Activated CD8-positive, alpha-beta memory T cell treated with anti-CD3 and anti-CD28 coated beads for 36 hours (primary cell): ENCODE measurements at regions not wholly inside any gene's neighbourhood (a gene's known extent, or its start where the extent isn't known, plus 50 kb on each side); places are given as distances from the start of the nearest gene placed in this dataset.
"Not testable (repeated sequence)": the region's sequence is repeated elsewhere in the genome, so short reads cannot be mapped to it uniquely, and the experiment has no call there.

ENCODE experiments used
- CTCF ChIA-PET: fragments of 350-600 bp; sonication (Branson Sonifier 250); formaldehyde crosslinking; loops from one replicate; lab custom pipeline; 2021; ENCODE audit warnings: antibody characterized with exemption; lab: Charles Lee
- POLR2A ChIA-PET: fragments of 350-600 bp; sonication (Branson Sonifier 250); formaldehyde crosslinking; loops from one replicate; lab custom pipeline; 2021; ENCODE audit warnings: antibody characterized with exemption; lab: Charles Lee

GRCh38 chr11:109480251-109480650 is 58.3 kb downstream of the C11orf87 start:
- ChIA-PET CTCF (no interaction called here), POLR2A (no interaction called here)

DNA sequence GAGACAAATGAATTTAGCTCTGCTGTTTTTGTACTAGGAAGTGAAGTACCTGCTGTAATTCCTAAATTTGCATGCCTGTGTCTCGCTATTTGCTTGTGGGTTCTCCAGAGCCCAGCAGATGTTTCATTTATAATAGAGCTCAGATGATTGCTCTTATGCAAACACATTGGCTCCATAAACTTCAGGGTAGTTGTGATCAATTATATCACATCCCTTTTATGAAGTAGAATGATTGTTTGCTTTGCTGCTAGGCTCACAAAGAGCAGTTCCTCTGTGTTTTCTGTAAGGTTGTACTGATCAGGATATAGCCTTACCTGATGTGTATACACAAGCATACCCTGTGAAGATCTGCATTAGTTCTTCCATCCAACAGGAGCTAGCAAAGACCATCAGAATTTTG is 64.1 kb downstream of the C11orf87 start:
- ChIA-PET CTCF (no interaction called here), POLR2A (no interaction called here)

DNA sequence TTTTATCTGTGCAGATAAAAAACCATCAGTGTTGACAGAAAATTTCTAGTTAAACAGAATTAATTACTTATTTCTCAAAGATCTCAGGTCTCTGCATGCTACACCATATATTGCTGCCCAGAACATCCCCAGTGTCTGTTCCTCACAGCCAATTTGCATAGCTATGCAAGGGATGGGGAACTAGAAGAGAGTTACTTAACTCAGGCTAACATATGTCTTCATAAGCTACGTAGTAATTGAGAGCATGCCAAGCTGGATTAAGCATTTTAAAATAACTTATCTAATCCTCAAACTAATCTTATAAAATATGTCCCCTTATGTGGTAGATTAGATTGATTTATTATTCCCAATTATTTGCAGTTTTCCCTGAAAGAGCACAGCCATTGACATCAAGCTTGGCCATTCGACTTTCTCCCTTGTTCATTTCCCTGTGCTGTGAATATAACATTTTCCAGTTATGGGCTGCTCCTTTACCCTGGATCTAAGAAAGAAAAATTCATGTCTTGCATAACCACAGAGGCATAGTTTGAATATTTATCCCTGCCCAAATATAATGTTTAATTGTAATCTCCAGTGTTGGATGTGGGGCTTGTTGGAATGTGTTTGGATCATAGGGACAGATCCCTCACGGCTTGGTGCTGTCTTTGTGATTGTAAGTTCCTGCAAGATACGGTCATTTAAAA is 69.1 kb downstream of the C11orf87 start:
- CTCF ChIA-PET, result no interaction called here
- POLR2A ChIA-PET, result no interaction called here

GRCh38 chr11:109506115-109506514 is 84.1 kb downstream of the C11orf87 start:
- POLR2A ChIA-PET, result no interaction called here
- CTCF ChIA-PET, result no interaction called here

- CTCF ChIA-PET, result no interaction called here
Measured at GRCh38 chr11:109507331-109507730, 85.3 kb downstream of the C11orf87 start.

GRCh38 chr11:109507836-109508561 is 86.0 kb downstream of the C11orf87 start:
- ChIA-PET CTCF (no interaction called here), POLR2A (no interaction called here)

More at GRCh38 chr11:109507331-109507730, 85.3 kb downstream of the C11orf87 start:
- POLR2A ChIA-PET, result no interaction called here

- ChIA-PET CTCF (no interaction called here), POLR2A (no interaction called here)
Measured at GRCh38 chr11:109508943-109509342, 87.0 kb downstream of the C11orf87 start.

DNA sequence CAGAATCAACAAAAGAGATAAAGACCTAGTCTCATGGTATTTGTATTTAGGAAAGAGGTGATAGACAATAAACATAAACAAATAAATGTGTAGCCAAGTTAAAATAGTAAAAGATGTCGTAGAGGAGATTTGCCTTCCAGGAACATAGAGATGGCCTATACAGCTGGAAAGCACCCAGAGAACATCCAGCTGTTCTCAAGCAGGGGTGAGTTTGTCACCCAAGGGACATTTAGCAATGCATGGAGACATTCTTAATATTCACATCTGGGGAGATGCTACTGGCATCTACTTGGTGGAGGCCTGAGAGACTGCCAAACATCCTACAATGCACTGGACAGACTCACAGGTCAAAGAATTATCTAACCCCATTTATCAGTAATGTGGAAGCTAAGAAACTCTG is 88.3 kb downstream of the C11orf87 start:
- POLR2A ChIA-PET, result no interaction called here
- CTCF ChIA-PET, result no interaction called here

DNA sequence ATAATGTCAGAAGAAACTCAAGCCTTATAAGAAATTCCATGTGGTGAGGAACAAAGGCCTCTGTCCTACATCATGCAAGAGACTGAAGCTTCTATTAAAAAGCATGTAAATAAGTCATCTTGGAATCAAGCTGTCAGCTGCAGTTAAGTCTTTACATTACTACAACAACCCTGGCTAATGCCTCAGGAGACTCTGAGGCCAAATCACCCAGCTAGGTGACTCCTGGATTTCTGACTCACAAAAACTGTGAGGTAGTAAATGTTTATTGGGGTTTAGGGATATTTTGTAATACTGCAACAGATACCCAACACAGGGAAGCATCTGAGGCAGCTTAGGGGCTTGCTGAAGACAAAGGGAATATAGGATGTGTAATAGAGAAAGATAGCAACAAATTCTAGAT is 89.6 kb downstream of the C11orf87 start:
- POLR2A ChIA-PET, result no interaction called here
- CTCF ChIA-PET, result no interaction called here

DNA sequence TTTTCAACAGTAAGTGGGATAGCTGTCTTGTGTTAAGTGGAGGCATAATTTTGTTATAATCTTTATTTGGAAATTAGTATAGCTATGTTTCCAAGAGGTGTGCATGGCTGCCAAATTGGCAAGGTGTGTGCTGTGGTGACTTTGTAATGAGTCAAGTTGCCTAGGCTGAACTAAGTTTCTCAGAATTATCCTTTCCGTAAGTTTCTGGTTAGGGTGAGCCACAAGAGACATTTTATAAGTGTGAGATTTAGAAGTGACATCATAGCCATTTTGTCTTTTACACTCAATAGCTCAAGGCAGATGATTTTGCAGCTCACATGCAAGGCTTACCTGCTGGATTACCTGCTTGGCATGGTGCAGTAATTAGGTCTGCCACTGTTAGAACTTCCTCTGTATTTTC is 90.3 kb downstream of the C11orf87 start:
- CTCF ChIA-PET, result no interaction called here

DNA sequence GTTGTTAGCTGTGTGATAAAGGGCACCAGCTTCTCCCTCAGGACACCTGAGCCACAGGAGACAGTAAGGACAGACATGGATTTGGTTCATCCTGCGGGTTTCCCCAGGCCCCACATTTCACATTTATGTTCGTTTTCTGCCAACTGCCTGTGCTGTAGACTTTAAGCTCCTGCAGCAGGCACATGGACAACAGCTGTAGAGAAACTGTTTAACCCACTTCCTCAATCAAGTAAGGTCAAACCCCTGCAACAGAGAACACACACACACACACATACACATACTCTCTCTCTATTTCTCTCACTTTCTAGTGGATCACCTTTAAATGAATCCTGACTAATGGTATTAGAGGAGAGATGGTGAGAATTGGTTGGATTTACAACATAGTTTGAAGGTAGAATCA is 90.7 kb downstream of the C11orf87 start:
- ChIA-PET CTCF (no interaction called here), POLR2A (no interaction called here)

More for the DNA sequence above, 90.3 kb downstream of the C11orf87 start:
- POLR2A ChIA-PET, result no interaction called here

- ChIA-PET CTCF (no interaction called here), POLR2A (no interaction called here)
Measured at GRCh38 chr11:109514313-109515018, 92.5 kb downstream of the C11orf87 start.

- CTCF ChIA-PET, result no interaction called here
- POLR2A ChIA-PET, result no interaction called here
Measured at GRCh38 chr11:109519253-109519652, 97.3 kb downstream of the C11orf87 start.

DNA sequence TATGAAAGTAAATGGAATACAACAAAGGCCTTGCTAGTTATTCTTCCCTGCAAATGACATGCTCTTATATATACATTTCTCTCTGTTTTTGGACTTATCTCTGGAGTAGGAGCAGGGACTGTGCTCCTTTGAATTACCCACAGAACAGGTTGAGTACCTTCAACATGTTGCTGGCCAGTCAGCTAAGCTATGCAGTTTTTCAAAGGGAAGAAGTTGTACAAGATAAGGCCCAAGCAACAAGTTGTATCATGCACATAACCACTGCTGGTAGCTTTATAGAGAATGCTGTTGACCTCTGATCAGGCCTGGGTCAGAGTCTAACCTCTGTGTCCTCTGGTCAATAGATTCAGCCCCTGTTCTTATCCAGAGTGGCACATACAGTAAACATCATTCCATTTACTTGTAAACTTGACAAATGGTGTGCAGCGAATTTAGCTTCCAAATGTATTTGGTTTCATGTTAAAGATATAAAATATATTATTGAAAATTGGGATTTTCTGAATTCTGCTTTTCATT is 99.6 kb downstream of the C11orf87 start:
- ChIA-PET CTCF (no interaction called here), POLR2A (no interaction called here)

DNA sequence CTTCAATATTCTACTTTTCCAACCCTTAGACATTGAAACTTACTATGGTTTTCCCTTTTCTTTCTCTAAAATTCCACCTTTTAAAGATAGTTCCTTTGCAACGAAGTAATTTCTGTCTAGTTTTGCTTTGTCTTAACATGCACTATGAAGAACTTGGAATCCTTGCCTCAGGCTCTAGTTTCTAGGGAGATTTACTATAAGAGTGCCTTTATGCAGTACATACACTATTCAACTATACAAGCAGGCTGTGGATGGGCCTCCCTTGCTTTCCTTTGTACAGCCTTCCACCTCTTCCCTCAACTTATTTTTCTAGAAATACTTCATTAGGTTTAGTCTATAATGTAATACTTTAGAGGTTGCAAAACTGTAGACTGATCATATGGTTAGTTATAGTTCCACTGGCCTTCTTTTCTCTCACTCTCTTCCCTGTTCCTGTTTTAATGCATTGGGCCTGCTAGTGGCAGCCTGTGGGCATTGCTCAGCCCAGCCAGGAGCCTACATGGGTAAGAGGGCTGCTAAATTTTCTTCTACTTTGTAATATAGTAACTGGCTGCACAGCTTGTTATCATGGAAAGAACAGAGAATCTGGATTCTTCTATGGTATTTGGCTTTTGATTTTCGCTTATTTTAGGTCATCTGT is 100.2 kb downstream of the C11orf87 start:
- CTCF ChIA-PET, result no interaction called here
- POLR2A ChIA-PET, result no interaction called here

DNA sequence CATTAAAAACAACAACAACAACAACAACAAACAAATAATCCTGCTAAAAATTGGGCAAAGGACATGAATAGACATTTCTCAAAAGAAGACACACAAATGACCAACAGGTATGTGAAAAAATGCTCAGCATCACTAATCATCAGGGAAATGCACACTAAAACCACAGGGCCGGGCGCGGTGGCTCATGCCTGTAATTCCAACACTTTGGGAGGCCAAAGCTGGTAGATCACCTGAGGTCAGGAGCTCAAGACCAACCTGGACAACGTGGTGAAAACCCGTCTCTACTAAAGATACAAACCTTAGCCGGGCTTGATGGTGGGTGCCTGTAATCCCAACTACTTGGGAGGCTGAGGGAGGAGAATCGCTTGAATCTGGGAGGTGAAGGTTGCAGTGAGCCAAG is 103.6 kb downstream of the C11orf87 start:
- POLR2A ChIA-PET, CTCF ChIA-PET: not testable (repeated sequence)

- CTCF ChIA-PET, result no interaction called here
- POLR2A ChIA-PET, result no interaction called here
Measured at GRCh38 chr11:109526061-109526460, 104.1 kb downstream of the C11orf87 start.

- POLR2A ChIA-PET, result no interaction called here
- CTCF ChIA-PET, result no interaction called here
Measured at GRCh38 chr11:109526931-109527330, 104.9 kb downstream of the C11orf87 start.

GRCh38 chr11:109527496-109527895 is 105.5 kb downstream of the C11orf87 start:
- CTCF ChIA-PET, result no interaction called here
- POLR2A ChIA-PET, result no interaction called here
